Keratinocyte (primary cell): ENCODE measurements at regions not wholly inside any gene's neighbourhood (a gene's known extent, or its start where the extent isn't known, plus 50 kb on each side); places are given as distances from the start of the nearest gene placed in this dataset.

Source experiments
- DNase-seq: peaks from one replicate; pipeline ENCODE4 v3.0.0-alpha.2; 2011; ENCODE audit warnings: low read depth, missing footprints, low spot score
- FAIRE-seq: peaks from 2 replicates; lab custom pipeline; 2011; peaks lifted over from hg19 to GRCh38; lab: Jason Lieb, UNC
- H2AFZ ChIP-seq: 2 replicates; pipeline ENCODE4 v1.6.0; 2012; ENCODE audit warnings: low read length, control low read depth, inconsistent platforms; ENCODE audit not compliant: control insufficient read depth
- H3K27ac ChIP-seq: 2 replicates; pipeline ENCODE4 v1.5.1; 2011; ENCODE audit warnings: low read length; ENCODE audit not compliant: control insufficient read depth, insufficient read depth
- H3K27me3 ChIP-seq: 3 replicates; pipeline ENCODE4 v1.6.0; 2011; ENCODE audit warnings: low read length; ENCODE audit not compliant: control insufficient read depth, insufficient read depth; ENCODE audit errors: extremely low read depth
- H3K36me3 ChIP-seq, 2 experiments: 2 replicates in 1 of 2; 3 replicates in 1 of 2; pipeline ENCODE4 v1.5.1; 2011; ENCODE audit warnings: low read length in 2 of 2, mild to moderate bottlenecking in 1 of 2; ENCODE audit not compliant: control insufficient read depth in 2 of 2, insufficient read depth in 2 of 2; ENCODE audit errors: extremely low read depth in 1 of 2
- H3K4me1 ChIP-seq: 3 replicates; pipeline ENCODE4 v1.5.1; 2011; ENCODE audit warnings: low read length; ENCODE audit not compliant: control insufficient read depth, insufficient read depth; ENCODE audit errors: extremely low read depth
- H3K4me2 ChIP-seq: 3 replicates; pipeline ENCODE4 v1.6.0; 2011; ENCODE audit warnings: low read depth, low read length; ENCODE audit not compliant: control insufficient read depth, insufficient read depth; ENCODE audit errors: extremely low read depth
- H3K4me3 ChIP-seq, 3 experiments: fragments of 200-600 bp in 1 of 3; sonication (generic) in 1 of 3; 2 replicates in 2 of 3; 3 replicates in 1 of 3; pipeline ENCODE4 v1.5.1; 2011 to 2016; ENCODE audit warnings: low read length in 3 of 3, mild to moderate bottlenecking in 3 of 3, control low read depth in 2 of 3, inconsistent platforms in 1 of 3, low read depth in 1 of 3, mixed read lengths in 1 of 3, mixed run types in 1 of 3, moderate library complexity in 1 of 3; ENCODE audit not compliant: control insufficient read depth in 2 of 3, insufficient read depth in 2 of 3; ENCODE audit errors: extremely low read depth in 1 of 3
- H3K79me2 ChIP-seq: 2 replicates; pipeline ENCODE4 v1.6.0; 2012; ENCODE audit warnings: low read length; ENCODE audit not compliant: control insufficient read depth, insufficient read depth
- H3K9ac ChIP-seq: 3 replicates; pipeline ENCODE4 v1.6.0; 2011; ENCODE audit warnings: low read length; ENCODE audit not compliant: control insufficient read depth, insufficient read depth; ENCODE audit errors: extremely low read depth
- H3K9me1 ChIP-seq: 3 replicates; pipeline ENCODE4 v1.6.0; 2011; ENCODE audit warnings: low read length; ENCODE audit not compliant: control insufficient read depth, insufficient read depth; ENCODE audit errors: extremely low read depth
- H3K9me3 ChIP-seq: 2 replicates; pipeline ENCODE4 v1.5.1; 2012; ENCODE audit warnings: low read depth, low read length; ENCODE audit not compliant: control insufficient read depth
- H4K20me1 ChIP-seq: 3 replicates; pipeline ENCODE4 v1.6.0; 2011; ENCODE audit warnings: low read length; ENCODE audit not compliant: control insufficient read depth, insufficient read depth; ENCODE audit errors: extremely low read depth
- CTCF ChIP-seq, 3 experiments: IDR thresholded peaks in 1 of 3; conservative IDR thresholded peaks in 1 of 3; optimal IDR thresholded peaks in 1 of 3; 2 replicates in 2 of 3; 3 replicates in 1 of 3; pipeline versions ENCODE3 to v1.5.1; 2011; ENCODE audit warnings: low read length in 3 of 3, mild to moderate bottlenecking in 3 of 3, moderate library complexity in 2 of 3, control low read depth in 1 of 3, inconsistent platforms in 1 of 3; ENCODE audit not compliant: insufficient read depth in 2 of 3; ENCODE audit errors: extremely low read depth in 1 of 3
- EZH2 ChIP-seq: IDR thresholded peaks from one replicate; pipeline ENCODE4 v1.6.1; 2012; ENCODE audit warnings: inconsistent platforms, mild to moderate bottlenecking, low read length, moderate library complexity
- dilution Hi-C: fragments of 300-500 bp; cut with MboI; formaldehyde crosslinking; loops from one replicate; pipeline ENCODE4 v1.7.0; 2020; ENCODE audit warnings: low sequenced_read_pairs; ENCODE audit not compliant: extremely low pct_ligation_motif_present

DNA sequence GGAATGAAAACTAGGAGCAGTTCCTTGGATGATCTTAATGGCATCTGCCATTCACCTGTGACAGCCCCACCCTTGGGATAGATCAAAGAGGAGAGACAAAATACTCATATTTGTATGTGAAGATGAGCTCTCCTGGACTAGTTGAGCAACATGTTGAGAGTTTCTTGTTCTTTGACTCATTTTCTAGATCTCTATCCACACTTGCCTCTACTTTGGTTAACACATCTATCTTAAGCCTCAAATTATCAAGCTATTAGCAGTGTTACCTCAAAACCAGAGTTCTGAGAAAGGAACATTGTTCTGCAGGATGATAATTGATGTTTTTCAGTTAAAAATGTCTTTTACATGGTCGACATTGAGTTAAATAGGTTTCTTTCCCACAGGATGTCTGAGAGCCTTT is 94.2 kb upstream of the TEX13D start:
- H4K20me1 ChIP-seq, result no peaks in the 10 kb centered on the region
- no peaks in the 10 kb centered on the region for H3K36me3 ChIP-seq
- no peak overlapping the region for H3K9ac ChIP-seq
- H2AFZ ChIP-seq, result no peak overlapping the region
- FAIRE-seq (no peak), DNase-seq (no peak)
- TF ChIP-seq CTCF (optimal IDR thresholded peaks at IDR 0.05 in 1 of 3, IDR thresholded peaks at IDR 0.05 in 1 of 3, conservative IDR thresholded peaks at IDR 0.05 in 1 of 3; ENCODE audit: extremely low read depth in 1 of 3, insufficient read depth in 2 of 3, low read length in 3 of 3) (no peak), EZH2 (no peak)
- H3K4me3 ChIP-seq, result no peak overlapping the region
- H3K4me1 ChIP-seq, result no peaks in the 10 kb centered on the region
- H3K27me3 ChIP-seq, result no peaks in the 10 kb centered on the region
- dilution Hi-C loops, result no loop called here
- H3K9me3 ChIP-seq, result no peaks in the 10 kb centered on the region
- H3K27ac ChIP-seq, result no peak overlapping the region
- H3K79me2 ChIP-seq, result no peaks in the 10 kb centered on the region
- no peak overlapping the region for H3K4me2 ChIP-seq
- no peaks in the 10 kb centered on the region for H3K9me1 ChIP-seq

DNA sequence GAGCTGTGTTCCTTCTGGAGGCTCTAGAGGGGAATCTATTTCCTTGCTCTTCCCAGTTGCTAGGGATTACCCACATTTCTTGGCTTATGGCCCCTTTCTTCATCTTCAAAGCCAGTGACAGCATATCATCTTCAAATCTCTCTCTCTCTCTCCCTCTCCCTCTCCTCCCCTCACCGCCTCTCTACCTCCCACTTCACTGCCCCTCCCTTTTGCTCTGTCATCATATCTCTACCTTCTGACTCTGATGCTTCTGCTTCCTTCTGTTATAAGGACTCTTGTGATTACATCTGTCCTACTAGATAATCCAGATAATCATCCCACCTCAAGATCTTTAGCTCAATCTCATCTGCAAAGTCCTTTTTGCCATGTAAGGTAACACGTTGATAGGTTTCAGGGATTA is 93.1 kb upstream of the TEX13D start:
- Histone ChIP-seq H3K4me3 (no peak overlapping the region), H3K27me3 (no peaks in the 10 kb centered on the region), H3K36me3 (no peaks in the 10 kb centered on the region), H3K4me2 (no peak overlapping the region), H3K9ac (no peak overlapping the region), H3K79me2 (no peaks in the 10 kb centered on the region), H3K9me1 (no peaks in the 10 kb centered on the region), H3K27ac (no peak overlapping the region), H3K9me3 (no peaks in the 10 kb centered on the region), H2AFZ (no peak overlapping the region), H3K4me1 (no peaks in the 10 kb centered on the region), H4K20me1 (no peaks in the 10 kb centered on the region)
- TF ChIP-seq EZH2 (no peak), CTCF (optimal IDR thresholded peaks at IDR 0.05 in 1 of 3, IDR thresholded peaks at IDR 0.05 in 1 of 3, conservative IDR thresholded peaks at IDR 0.05 in 1 of 3; ENCODE audit: extremely low read depth in 1 of 3, insufficient read depth in 2 of 3, low read length in 3 of 3) (no peak)
- dilution Hi-C loops, result no loop called here
- no peak for DNase-seq
- FAIRE-seq, result no peak
